GM23248 (cell line): ENCODE measurements at regions not wholly inside any gene's neighbourhood (a gene's known extent, or its start where the extent isn't known, plus 50 kb on each side); places are given as distances from the start of the nearest gene placed in this dataset.

Experiments
- EZH2 ChIP-seq: fragments of 200-600 bp; sonication (generic); IDR thresholded peaks from 2 replicates; pipeline ENCODE4 v1.6.1; 2018; ENCODE audit warnings: antibody characterized with exemption, mild to moderate bottlenecking; ENCODE audit not compliant: insufficient read depth, poor library complexity, severe bottlenecking
- EZH2phosphoT487 ChIP-seq: fragments of 200-600 bp; sonication (generic); IDR thresholded peaks from 2 replicates; pipeline ENCODE4 v1.6.1; 2018; ENCODE audit warnings: antibody characterized with exemption, moderate library complexity, mild to moderate bottlenecking, low read depth; ENCODE audit not compliant: insufficient read depth

- no peak for TF ChIP-seq EZH2phosphoT487
- no peak for TF ChIP-seq EZH2
These were observed 2178.3 kb upstream of the PIK3C3 start for GRCh38 chr18:39776766-39777165.
